ENCODE measurements at regions not wholly inside any gene's neighbourhood (a gene's known extent, or its start where the extent isn't known, plus 50 kb on each side); places are given as distances from the start of the nearest gene placed in this dataset.

DNA sequence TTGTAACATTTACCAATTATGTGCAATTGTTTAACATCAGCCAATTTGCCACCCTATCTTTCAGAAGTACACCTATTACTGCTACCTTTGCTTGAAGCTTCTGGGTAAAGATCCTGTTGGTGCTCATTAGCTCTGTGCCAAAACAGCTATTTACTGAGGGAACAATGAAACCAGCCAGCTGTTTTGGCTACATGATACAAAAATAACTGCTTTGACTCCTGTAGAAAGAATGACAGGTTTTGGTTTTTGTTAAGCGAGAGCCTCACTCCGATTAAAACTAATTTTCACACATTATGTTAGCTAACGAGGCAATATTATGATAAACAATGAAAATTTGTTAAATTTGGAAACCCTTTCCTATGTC lies 907.0 kb downstream of the EPHA4 start:
- Mint-ChIP-seq H3K27ac (no peak overlapping the region), H3K9me3 (peaks cover 5 to 6% of the 10 kb centered on the region in 2 experiments), H3K36me3 (ENCODE audit: insufficient read depth in 1 of 3, low read depth in 3 of 3) (peaks cover 0 to 7% (median 3%) of the 10 kb centered on the region in 3 experiments; a peak in 5 of 7 replicates), H3K4me1 (peaks cover 0 to 5% of the 10 kb centered on the region in 2 experiments; a peak in 2 of 4 replicates), H3K27me3 (ENCODE audit: low read depth) (no peaks in the 10 kb centered on the region), H3K4me3 (no peak overlapping the region)
- Histone ChIP-seq H2BK20ac (ENCODE audit: low read depth, low read length, poor library complexity, severe bottlenecking) (no peak overlapping the region), H3K18ac (ENCODE audit: insufficient read length, low read depth, low read length) (no peak overlapping the region), H2AK5ac (ENCODE audit: insufficient read length, low read length) (no peak overlapping the region), H4K8ac (replicated peaks; ENCODE audit: insufficient read length, low read depth, low read length) (no peak overlapping the region), H3K23ac (ENCODE audit: insufficient read length, low read depth, low read length) (no peak overlapping the region), H2BK5ac (ENCODE audit: insufficient read length, low read length) (no peak overlapping the region), H4K91ac (ENCODE audit: insufficient read length, low read depth, low read length) (no peak overlapping the region), H3K79me1 (ENCODE audit: insufficient read depth, low read depth, low read length, poor library complexity, severe bottlenecking) (no peaks in the 10 kb centered on the region), H3K56ac (ENCODE audit: insufficient read length, low read depth, low read length) (no peak overlapping the region), H2BK12ac (ENCODE audit: insufficient read length, low read depth, low read length) (no peak overlapping the region), H2BK120ac (ENCODE audit: low read depth, low read length, poor library complexity, severe bottlenecking) (no peak overlapping the region), H3K9me3 (ENCODE audit: control insufficient read depth, low read depth, low read length) (no peaks in the 10 kb centered on the region), H3K27me3 (ENCODE audit: insufficient read depth, low read length) (no peaks in the 10 kb centered on the region), H4K20me1 (ENCODE audit: control insufficient read depth, insufficient read depth, insufficient read length) (no peaks in the 10 kb centered on the region), H3K23me2 (ENCODE audit: insufficient read length, low read depth, low read length, poor library complexity, severe bottlenecking) (no peaks in the 10 kb centered on the region), H3K27ac (ENCODE audit: insufficient read length, low read depth, low read length) (no peak overlapping the region), H2BK15ac (ENCODE audit: low read depth, low read length) (no peak overlapping the region), H4K5ac (ENCODE audit: insufficient read length, low read depth, low read length) (no peak overlapping the region), H3T11ph (ENCODE audit: low read length) (no peak overlapping the region), H3K4ac (ENCODE audit: low read depth, low read length) (no peak overlapping the region), H3K9ac (ENCODE audit: extremely low read depth, insufficient read length, low read length) (no peak overlapping the region), H3K4me2 (ENCODE audit: insufficient read depth, insufficient read length, low read length) (no peak overlapping the region), H3K79me2 (ENCODE audit: insufficient read depth, low read length) (no peaks in the 10 kb centered on the region), H3K14ac (ENCODE audit: insufficient read depth, low read length) (no peak overlapping the region), H3K4me1 (ENCODE audit: insufficient read depth, low read length) (no peaks in the 10 kb centered on the region), H2AFZ (ENCODE audit: low read length) (no peak overlapping the region)
- TF ChIP-seq, protein P1, sequence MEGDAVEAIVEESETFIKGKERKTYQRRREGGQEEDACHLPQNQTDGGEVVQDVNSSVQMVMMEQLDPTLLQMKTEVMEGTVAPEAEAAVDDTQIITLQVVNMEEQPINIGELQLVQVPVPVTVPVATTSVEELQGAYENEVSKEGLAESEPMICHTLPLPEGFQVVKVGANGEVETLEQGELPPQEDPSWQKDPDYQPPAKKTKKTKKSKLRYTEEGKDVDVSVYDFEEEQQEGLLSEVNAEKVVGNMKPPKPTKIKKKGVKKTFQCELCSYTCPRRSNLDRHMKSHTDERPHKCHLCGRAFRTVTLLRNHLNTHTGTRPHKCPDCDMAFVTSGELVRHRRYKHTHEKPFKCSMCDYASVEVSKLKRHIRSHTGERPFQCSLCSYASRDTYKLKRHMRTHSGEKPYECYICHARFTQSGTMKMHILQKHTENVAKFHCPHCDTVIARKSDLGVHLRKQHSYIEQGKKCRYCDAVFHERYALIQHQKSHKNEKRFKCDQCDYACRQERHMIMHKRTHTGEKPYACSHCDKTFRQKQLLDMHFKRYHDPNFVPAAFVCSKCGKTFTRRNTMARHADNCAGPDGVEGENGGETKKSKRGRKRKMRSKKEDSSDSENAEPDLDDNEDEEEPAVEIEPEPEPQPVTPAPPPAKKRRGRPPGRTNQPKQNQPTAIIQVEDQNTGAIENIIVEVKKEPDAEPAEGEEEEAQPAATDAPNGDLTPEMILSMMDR (conservative IDR thresholded peaks at IDR 0.05) = no peak
- DNase-seq = no peak
- no CpG with 5 or more reads among the region's 3 CpGs for WGBS (ENCODE audit: extremely low coverage, insufficient read length, low lambda C conversion rate)
